Pancreas (tissue), 10 donors: ENCODE measurements at regions not wholly inside any gene's neighbourhood (a gene's known extent, or its start where the extent isn't known, plus 50 kb on each side); places are given as distances from the start of the nearest gene placed in this dataset.

ENCODE experiments used
- ATAC-seq, 4 donors: fragments of 200-7000 bp; cut with Tn5 transposase; one replicate each; pipeline versions ENCODE4 v1.8.0 to v1.9.1; 2020; ENCODE audit warnings: mild to moderate bottlenecking in 4 of 4, moderate library complexity in 4 of 4
- DNase-seq, 6 donors: peaks; one replicate each; pipeline ENCODE4 v3.0.0-alpha.2; 2020
- FAIRE-seq: peaks from 2 replicates; lab custom pipeline; 2012; peaks lifted over from hg19 to GRCh38; lab: Jason Lieb, UNC
- H3K27ac ChIP-seq, 4 donors: fragments of 200-600 bp; sonication (generic); 1 replicate in 3 of 4; 2 replicates in 1 of 4; pipeline versions ENCODE4 v1.5.0 to v1.8.0; 2020
- H3K27me3 ChIP-seq, 4 donors: fragments of 200-600 bp; one replicate each; pipeline ENCODE4 v1.8.0; 2021
- H3K36me3 ChIP-seq, 3 donors: fragments of 200-600 bp; sonication (generic) in 1 of 3; one replicate each; pipeline versions ENCODE4 v1.5.0 to v1.8.0; 2020 to 2021
- H3K4me1 ChIP-seq, 3 donors: fragments of 200-600 bp; one replicate each; pipeline ENCODE4 v1.8.0; 2021
- H3K4me3 ChIP-seq, 4 donors: fragments of 200-600 bp; sonication (generic) in 2 of 4; one replicate each; pipeline versions ENCODE4 v1.5.0 to v1.8.0; 2020 to 2021
- H3K9me3 ChIP-seq, 4 donors: fragments of 200-600 bp; one replicate each; pipeline ENCODE4 v1.8.0; 2021
- WGBS, 2 donors: extraction: QIAGEN DNeasy Blood & Tissue Kit; methylation state at CpG; one replicate each; pipeline ENCODE4 v1.1.7; 2013; 5-methylcytosine and 5-hydroxymethylcytosine counted together
- intact Hi-C, 3 donors: fragments of 100-400 bp; cut with DNase I; formaldehyde crosslinking; loops; one replicate each; pipeline versions ENCODE4 v1.11.1 to v1.14.2; 2022
- TF ChIP-seq, protein P1 (sequence below), 4 donors: fragments of 200-600 bp; sonication (generic) in 3 of 4; IDR thresholded peaks; one replicate each; pipeline versions ENCODE4 v1.5.0 to v1.8.0; 2021; ENCODE audit warnings: antibody characterized with exemption in 4 of 4
- donor health status: healthy with polysubstance abuse.
- donor health status: DM: no; HTN: no; CAD: no; lungs with moderate emphysema.
- donor health status: DM: no; HTN: no; CAD: no.
- donor health status: control.
- donor health status: control.
- donor health status: Bipolar disorder and iron deficiency.
- donor health status: DM: yes; HTN: yes; CAD: no.
- donor health status: DM: no; HTN: no; CAD: no.
- donor health status: DM: no; HTN: no; CAD: no.
- donor health status: DM: yes; HTN: yes; CAD: no.

DNA sequence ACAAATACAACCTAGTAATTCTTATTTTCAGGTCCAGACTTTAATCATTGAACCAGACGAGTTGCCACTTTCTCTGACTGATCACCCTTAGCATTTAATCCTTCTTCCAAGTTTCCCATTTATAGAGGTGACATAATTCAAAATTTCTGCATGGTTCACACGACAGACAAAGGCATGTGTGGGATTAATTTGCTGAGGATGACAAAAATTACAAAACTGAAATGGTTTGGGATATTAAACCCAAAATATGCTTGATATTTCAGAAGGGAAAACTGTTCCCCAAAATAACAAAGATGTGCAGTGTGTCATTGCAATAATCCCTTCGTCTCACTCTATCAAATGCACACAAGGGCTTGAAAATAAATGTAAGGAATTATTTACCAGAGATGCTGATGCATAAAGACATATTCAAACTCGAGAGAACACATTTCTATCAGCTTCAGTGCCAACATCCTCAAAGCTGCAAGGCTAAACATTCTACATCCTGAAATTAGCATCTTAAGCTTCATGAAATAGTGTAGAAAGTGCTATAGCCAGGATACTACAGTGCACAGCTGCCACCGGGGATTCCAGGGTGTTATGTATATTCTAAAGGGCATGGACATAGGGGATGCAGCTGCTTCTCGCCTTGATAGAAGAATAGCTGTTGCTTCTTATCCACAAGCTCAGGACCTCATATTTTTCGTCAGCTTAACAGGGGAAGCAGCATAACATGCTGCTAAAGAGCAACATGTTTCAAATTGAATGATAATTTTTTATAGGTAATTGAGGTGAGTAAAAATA, 198.7 kb upstream of the SLITRK1 start:
- no peaks in the 10 kb centered on the region for H3K27me3 ChIP-seq
- intact Hi-C loops: no loop called here
- H3K27ac ChIP-seq: no peak overlapping the region
- no peaks in the 10 kb centered on the region for H3K36me3 ChIP-seq
- DNase-seq (no peak), ATAC-seq (no peak), FAIRE-seq (no peak)
- H3K4me1 ChIP-seq: no peaks in the 10 kb centered on the region
- H3K9me3 ChIP-seq: no peaks in the 10 kb centered on the region
- H3K4me3 ChIP-seq: no peak overlapping the region
- TF ChIP-seq, protein P1, sequence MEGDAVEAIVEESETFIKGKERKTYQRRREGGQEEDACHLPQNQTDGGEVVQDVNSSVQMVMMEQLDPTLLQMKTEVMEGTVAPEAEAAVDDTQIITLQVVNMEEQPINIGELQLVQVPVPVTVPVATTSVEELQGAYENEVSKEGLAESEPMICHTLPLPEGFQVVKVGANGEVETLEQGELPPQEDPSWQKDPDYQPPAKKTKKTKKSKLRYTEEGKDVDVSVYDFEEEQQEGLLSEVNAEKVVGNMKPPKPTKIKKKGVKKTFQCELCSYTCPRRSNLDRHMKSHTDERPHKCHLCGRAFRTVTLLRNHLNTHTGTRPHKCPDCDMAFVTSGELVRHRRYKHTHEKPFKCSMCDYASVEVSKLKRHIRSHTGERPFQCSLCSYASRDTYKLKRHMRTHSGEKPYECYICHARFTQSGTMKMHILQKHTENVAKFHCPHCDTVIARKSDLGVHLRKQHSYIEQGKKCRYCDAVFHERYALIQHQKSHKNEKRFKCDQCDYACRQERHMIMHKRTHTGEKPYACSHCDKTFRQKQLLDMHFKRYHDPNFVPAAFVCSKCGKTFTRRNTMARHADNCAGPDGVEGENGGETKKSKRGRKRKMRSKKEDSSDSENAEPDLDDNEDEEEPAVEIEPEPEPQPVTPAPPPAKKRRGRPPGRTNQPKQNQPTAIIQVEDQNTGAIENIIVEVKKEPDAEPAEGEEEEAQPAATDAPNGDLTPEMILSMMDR (IDR thresholded peaks at IDR 0.05): no peak
- 61 to 66% methylated on average over 7 of the region's 7 CpGs for WGBS, 2 donors

DNA sequence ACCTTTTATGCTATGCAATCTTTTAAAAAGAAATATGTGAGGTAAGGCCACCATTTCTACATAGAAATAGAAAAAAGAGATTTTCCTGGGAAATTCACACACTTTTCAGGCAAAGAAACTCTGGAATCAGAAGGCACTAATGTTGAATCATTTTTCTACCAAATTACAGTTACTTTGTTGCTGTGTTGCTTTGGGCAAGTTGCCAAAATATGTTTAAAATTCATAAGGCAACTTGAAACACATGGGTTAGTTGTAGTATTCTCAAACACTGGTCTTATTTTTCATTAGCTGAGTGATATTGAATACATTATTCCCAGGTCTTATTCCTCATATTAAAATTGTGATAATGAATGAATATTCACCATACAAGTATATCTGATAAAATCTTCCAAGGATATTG, 195.0 kb upstream of the SLITRK1 start:
- DNase-seq (no peak), ATAC-seq (no peak)
- TF ChIP-seq, protein P1 (IDR thresholded peaks at IDR 0.05): no peak

DNA sequence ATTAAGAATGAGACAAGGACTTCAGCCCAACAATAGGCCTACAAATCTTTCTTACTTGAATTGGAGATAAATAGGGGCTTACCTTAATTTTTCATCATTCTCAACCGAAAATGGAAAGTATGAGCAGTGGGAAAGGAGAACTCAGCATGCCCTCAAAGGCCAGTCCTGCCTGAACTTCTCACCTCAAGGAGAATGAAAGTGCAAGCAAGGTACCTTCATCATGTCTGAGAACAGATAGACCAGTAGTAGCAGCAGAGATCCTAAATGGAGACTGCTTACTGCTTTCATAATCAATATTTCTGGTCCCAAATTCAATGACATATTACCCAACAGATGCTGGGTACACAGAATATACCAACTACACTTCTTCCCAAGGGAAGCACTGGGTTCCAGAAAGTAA, 194.0 kb upstream of the SLITRK1 start:
- DNase-seq (no peak), FAIRE-seq (no peak), ATAC-seq (no peak)
- no peaks in the 10 kb centered on the region for H3K4me1 ChIP-seq
- H3K4me3 ChIP-seq: no peak overlapping the region
- no peak overlapping the region for H3K27ac ChIP-seq
- intact Hi-C loops: no loop called here
- TF ChIP-seq, protein P1 (IDR thresholded peaks at IDR 0.05): no peak
- no peaks in the 10 kb centered on the region for H3K36me3 ChIP-seq
- H3K9me3 ChIP-seq: no peaks in the 10 kb centered on the region
- 79 to 87% methylated on average over 1 of the region's 1 CpG for WGBS, 2 donors
- no peaks in the 10 kb centered on the region for H3K27me3 ChIP-seq

More for the DNA sequence above, 195.0 kb upstream of the SLITRK1 start:
- Histone ChIP-seq H3K9me3 (no peaks in the 10 kb centered on the region), H3K4me1 (no peaks in the 10 kb centered on the region), H3K4me3 (no peak overlapping the region), H3K27ac (no peak overlapping the region), H3K27me3 (no peaks in the 10 kb centered on the region), H3K36me3 (no peaks in the 10 kb centered on the region)
- intact Hi-C loops: no loop called here
- FAIRE-seq: no peak

DNA sequence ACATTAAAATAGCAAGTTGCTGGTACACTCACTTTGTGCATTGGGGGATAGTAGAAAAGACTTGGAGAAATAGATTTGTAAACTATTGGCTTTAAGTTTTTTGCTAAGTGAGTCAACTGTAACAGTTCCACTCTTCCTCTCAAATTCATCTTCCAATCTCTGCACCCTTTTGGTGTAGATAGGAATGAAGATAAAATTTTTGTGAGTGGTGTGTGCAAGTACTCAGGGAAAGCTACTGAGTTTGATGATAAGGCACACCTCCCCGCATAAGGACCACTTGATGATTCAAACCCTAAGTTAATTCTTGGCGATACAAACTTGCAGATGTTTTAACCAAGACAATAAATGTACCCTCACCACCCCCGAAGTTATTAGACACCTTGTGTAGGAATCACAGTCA, 168.3 kb upstream of the SLITRK1 start:
- Histone ChIP-seq H3K27me3 (no peaks in the 10 kb centered on the region), H3K9me3 (no peaks in the 10 kb centered on the region), H3K4me1 (no peaks in the 10 kb centered on the region), H3K36me3 (no peaks in the 10 kb centered on the region), H3K27ac (no peak overlapping the region), H3K4me3 (no peak overlapping the region)
- intact Hi-C loops: no loop called here
- 77 to 79% methylated on average over 3 of the region's 3 CpGs for WGBS, 2 donors
- no peak for DNase-seq
- TF ChIP-seq, protein P1 (IDR thresholded peaks at IDR 0.05): no peak
- no peak for FAIRE-seq
- no peak for ATAC-seq

DNA sequence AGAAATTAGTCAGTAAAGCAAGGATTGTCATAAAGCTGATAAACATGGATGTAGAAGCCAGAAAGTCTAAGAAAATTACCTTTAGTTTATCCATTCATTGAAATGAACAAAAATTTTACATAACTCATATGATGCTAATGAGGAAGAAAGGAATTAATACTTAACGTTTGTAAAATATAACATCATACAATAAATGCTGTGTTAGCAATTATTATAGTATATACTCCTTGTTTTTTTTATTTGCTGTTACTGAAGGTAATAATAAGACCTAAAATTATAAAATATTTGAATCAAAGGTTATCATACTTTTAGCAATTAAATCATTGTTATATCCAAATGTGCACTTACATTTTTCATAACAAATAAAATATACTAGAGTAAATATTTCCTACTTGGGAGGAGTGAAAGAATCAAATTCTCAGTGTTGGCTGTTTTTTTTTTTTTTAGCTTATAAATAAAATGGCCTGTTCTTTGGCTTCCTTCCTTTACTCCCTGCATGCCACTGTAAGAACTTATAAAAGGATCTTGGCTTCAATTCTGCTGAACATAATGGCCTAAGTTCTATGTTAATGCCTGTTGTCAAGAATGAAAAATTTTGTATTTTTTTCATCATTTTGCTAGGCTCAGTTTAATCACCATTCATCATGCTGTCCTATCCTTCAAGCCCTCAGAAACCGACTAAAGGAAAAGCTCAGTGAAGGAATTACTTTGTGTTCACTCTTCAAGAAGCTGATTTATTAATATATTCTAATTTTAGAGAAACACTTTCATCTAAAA, 167.4 kb upstream of the SLITRK1 start:
- Histone ChIP-seq H3K4me1 (no peaks in the 10 kb centered on the region), H3K27ac (no peak overlapping the region), H3K9me3 (no peaks in the 10 kb centered on the region), H3K4me3 (no peak overlapping the region), H3K27me3 (no peaks in the 10 kb centered on the region), H3K36me3 (no peaks in the 10 kb centered on the region)
- FAIRE-seq (no peak), ATAC-seq (no peak), DNase-seq (no peak)
- 72 to 76% methylated on average over 2 of the region's 2 CpGs for WGBS, 2 donors
- intact Hi-C loops: no loop called here
- TF ChIP-seq, protein P1 (IDR thresholded peaks at IDR 0.05): no peak
